GM12892 (cell line): ENCODE measurements at regions not wholly inside any gene's neighbourhood (a gene's known extent, or its start where the extent isn't known, plus 50 kb on each side); places are given as distances from the start of the nearest gene placed in this dataset.

Experiments used
- DNase-seq: peaks from one replicate; pipeline ENCODE4 v3.0.0; 2011; ENCODE audit not compliant: insufficient read length
- FAIRE-seq: peaks from 2 replicates; lab custom pipeline; 2011; peaks lifted over from hg19 to GRCh38; lab: Jason Lieb, UNC
- POLR2A ChIP-seq: IDR thresholded peaks from 2 replicates; pipeline ENCODE4 v1.6.1; 2011; ENCODE audit warnings: low read depth, low read length, control low read depth
- POLR2AphosphoS5 ChIP-seq: IDR thresholded peaks from 2 replicates; pipeline ENCODE4 v1.6.1; 2011; ENCODE audit warnings: low read depth, low read length, control low read depth
- TAF1 ChIP-seq: IDR thresholded peaks from 2 replicates; pipeline ENCODE4 v1.6.1; 2011; ENCODE audit warnings: low read depth, mild to moderate bottlenecking, control low read depth, low read length, borderline replicate concordance

DNA sequence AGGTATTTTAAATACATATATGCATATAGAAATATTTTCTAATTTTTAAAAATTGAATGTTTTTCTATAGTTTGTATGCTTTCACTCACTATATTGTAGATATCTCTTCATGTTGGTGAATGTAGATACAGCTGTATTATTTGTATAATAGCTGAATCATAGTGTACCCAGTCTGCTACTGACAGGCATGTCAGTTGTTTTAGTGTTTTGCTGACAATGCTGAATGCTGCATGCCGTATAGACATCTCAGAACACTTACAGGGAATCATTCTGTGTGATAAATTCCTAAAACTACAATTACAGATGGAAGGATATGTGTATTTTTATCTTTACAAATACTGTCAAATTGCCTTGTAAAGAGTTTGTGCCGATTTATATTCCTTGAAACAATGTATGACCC, 175.4 kb downstream of the SIM1 start:
- TF ChIP-seq TAF1 (no peak), POLR2A (no peak), POLR2AphosphoS5 (no peak)
- DNase-seq (no peak), FAIRE-seq (no peak)

DNA sequence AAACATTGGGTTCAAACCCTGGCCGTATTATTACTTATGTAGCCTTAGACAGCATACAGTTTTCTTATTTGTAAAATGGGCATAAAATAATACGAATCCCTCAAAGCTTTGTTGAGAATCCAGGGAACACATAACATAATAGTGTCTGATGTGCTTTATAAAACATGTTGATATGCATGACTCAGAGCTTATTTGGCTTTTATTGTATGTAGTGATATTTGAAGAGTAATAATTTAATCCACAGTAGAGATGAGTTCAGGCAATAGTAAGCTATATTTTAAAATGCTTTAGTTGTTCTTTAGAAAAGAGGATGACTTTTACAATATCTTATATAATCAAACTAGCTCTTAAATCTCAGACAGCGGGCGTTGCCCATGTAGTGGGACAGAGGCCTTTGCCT, 176.4 kb downstream of the SIM1 start:
- no peak for DNase-seq
- no peak for TF ChIP-seq POLR2AphosphoS5
- TF ChIP-seq POLR2A: no peak
- no peak for FAIRE-seq

- FAIRE-seq: no peak
- no peak for DNase-seq
- TF ChIP-seq POLR2A: no peak
- TF ChIP-seq TAF1: no peak
- no peak for TF ChIP-seq POLR2AphosphoS5
Observed at GRCh38 chr6:100283285-100283684, 181.4 kb downstream of the SIM1 start.

DNA sequence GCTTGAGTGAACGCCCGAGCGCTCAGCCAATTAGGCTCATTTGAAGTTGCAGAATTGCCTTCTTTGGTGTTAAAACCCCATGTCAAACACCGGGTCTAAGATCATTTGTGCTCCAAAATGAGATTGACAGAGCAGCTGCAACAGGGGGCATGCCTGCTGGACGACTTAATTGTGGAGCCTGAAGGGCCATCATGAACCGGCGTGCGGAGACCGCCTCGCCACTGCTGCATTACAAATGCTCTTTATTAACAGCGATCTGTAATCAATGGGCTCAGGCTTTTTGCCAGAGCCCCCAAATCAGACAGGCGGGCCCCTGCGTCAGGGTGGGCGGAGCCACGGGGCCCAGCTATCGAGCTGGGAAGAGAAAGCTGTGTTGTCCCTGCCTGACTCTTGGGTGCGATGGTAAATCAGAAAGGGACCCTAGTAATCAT, 183.2 kb downstream of the SIM1 start:
- DNase-seq: no peak
- TF ChIP-seq TAF1: no peak
- TF ChIP-seq POLR2A: no peak
- TF ChIP-seq POLR2AphosphoS5: no peak
- FAIRE-seq: no peak

- no peak for TF ChIP-seq POLR2A
- no peak for TF ChIP-seq POLR2AphosphoS5
- TF ChIP-seq TAF1: no peak
- FAIRE-seq: no peak
- DNase-seq: no peak
Observed at GRCh38 chr6:100276311-100277057, 188.2 kb downstream of the SIM1 start.

DNA sequence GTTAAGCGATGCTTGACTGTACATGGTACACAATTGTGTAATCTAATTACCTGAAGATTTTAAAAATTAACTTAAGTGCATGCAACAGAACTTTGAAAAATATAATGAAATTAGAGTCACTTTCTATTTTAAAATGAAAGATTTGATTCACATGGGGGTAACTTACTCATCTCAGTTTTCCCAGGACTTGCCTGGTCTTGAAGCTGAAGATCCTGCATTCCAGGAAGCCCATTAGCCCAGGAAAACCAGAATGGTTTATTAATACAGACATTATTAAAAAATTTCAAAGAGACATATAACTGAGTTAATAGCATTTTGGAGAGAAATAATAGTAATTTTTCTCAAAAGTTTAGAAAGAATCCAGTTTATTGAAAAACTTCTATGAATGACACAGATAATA, 190.6 kb downstream of the SIM1 start:
- DNase-seq: no peak
- no peak for FAIRE-seq
- TF ChIP-seq POLR2A (no peak), TAF1 (no peak), POLR2AphosphoS5 (no peak)

DNA sequence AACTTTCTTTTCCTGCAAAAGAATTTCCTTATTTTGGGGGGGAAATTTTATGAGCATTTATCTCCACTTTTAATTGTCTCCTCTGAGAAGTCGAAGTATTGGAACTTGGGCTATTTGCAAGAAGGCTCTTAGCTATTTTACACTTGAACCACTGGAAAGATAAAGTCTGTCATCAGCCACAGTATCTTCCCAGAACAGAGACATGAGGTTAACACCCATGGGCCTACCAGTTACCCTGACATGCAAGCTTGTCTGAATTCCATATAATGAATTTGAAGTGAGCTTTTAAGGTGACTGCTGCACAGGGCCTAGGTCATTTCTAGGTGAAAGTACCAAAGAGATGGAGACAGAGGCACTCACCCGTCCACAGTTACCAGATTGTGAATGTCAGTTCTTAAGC, 193.1 kb downstream of the SIM1 start:
- FAIRE-seq (no peak), DNase-seq (no peak)
- TF ChIP-seq POLR2A (no peak), TAF1 (no peak), POLR2AphosphoS5 (no peak)

GRCh38 chr6:100271202-100271601, 193.5 kb downstream of the SIM1 start:
- FAIRE-seq: no peak
- no peak for TF ChIP-seq TAF1
- no peak for TF ChIP-seq POLR2A
- TF ChIP-seq POLR2AphosphoS5: no peak
- no peak for DNase-seq

- FAIRE-seq: no peak
- no peak for DNase-seq
- TF ChIP-seq POLR2AphosphoS5: no peak
- TF ChIP-seq POLR2A: no peak
- no peak for TF ChIP-seq TAF1
Observed at GRCh38 chr6:100269189-100269588, 195.5 kb downstream of the SIM1 start.

GRCh38 chr6:100268326-100268725, 196.4 kb downstream of the SIM1 start:
- DNase-seq: no peak
- FAIRE-seq: no peak
- TF ChIP-seq POLR2A (no peak), POLR2AphosphoS5 (no peak), TAF1 (no peak)

GRCh38 chr6:100267721-100268123, 197.0 kb downstream of the SIM1 start:
- DNase-seq: no peak
- no peak for TF ChIP-seq TAF1
- TF ChIP-seq POLR2A: no peak
- no peak for TF ChIP-seq POLR2AphosphoS5
- no peak for FAIRE-seq

GRCh38 chr6:100266494-100267401, 198.0 kb downstream of the SIM1 start:
- DNase-seq (no peak), FAIRE-seq (no peak)
- no peak for TF ChIP-seq TAF1
- no peak for TF ChIP-seq POLR2A
- TF ChIP-seq POLR2AphosphoS5: no peak

DNA sequence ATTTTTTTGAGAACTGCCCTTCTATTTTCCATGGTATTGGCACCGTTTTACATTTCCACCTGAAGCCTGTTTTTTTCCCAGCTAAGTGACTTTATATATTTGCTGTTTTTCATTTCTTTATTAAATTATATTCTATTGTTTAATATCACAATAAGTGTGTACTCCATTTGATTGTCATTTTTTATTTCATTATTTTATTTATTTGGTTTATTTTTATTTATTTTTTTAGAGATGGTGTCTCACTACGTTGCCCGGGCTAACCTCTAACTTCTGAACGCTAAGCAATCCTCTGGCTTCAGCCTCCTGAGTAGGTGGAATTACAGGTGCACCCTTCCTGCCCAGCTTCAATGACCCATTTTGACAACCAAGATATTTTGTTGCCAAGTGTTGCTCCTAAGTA, 202.6 kb downstream of the SIM1 start:
- DNase-seq (no peak), FAIRE-seq (no peak)
- no peak for TF ChIP-seq POLR2AphosphoS5
- no peak for TF ChIP-seq TAF1
- TF ChIP-seq POLR2A: no peak
